Endodermal cell (in vitro differentiated cells): ENCODE measurements at regions not wholly inside any gene's neighbourhood (a gene's known extent, or its start where the extent isn't known, plus 50 kb on each side); places are given as distances from the start of the nearest gene placed in this dataset.

Experiments used
- DNase-seq: peaks from one replicate; pipeline ENCODE4 v3.0.0-alpha.2; 2017
- H3K27ac ChIP-seq: 2 replicates; pipeline ENCODE4 v1.5.1; 2013; ENCODE audit warnings: mild to moderate bottlenecking, low read depth, low read length, moderate library complexity
- H3K27me3 ChIP-seq: 2 replicates; pipeline ENCODE4 v1.6.1; 2013; ENCODE audit warnings: mild to moderate bottlenecking, low read length, moderate library complexity; ENCODE audit not compliant: insufficient read depth, control insufficient read depth, poor library complexity, severe bottlenecking
- H3K36me3 ChIP-seq: 2 replicates; pipeline ENCODE4 v1.7.0; 2013; ENCODE audit warnings: mild to moderate bottlenecking, low read length, moderate library complexity; ENCODE audit not compliant: control insufficient read depth, insufficient read depth
- H3K4me1 ChIP-seq: one replicate; pipeline ENCODE4 v1.7.0; 2013; ENCODE audit warnings: low read length; ENCODE audit not compliant: control insufficient read depth, insufficient read depth
- H3K4me3 ChIP-seq: 2 replicates; pipeline ENCODE4 v1.5.1; 2013; ENCODE audit warnings: mild to moderate bottlenecking, low read length, moderate library complexity
- H3K9ac ChIP-seq: 2 replicates; pipeline ENCODE4 v1.6.1; 2013; ENCODE audit warnings: mild to moderate bottlenecking, low read length, moderate library complexity; ENCODE audit not compliant: poor library complexity, severe bottlenecking; ENCODE audit errors: extremely low read depth
- H3K9me3 ChIP-seq: 2 replicates; pipeline ENCODE4 v1.6.1; 2013; ENCODE audit warnings: mild to moderate bottlenecking, low read length, moderate library complexity; ENCODE audit not compliant: control insufficient read depth
- H3K27ac Mint-ChIP-seq: 2 replicates; pipeline ENCODE4 v1.8.0; 2020; ENCODE audit warnings: mixed read lengths
- H3K27me3 Mint-ChIP-seq: 2 replicates; pipeline ENCODE4 v1.8.0; 2021; ENCODE audit warnings: mild to moderate bottlenecking, mixed read lengths; ENCODE audit not compliant: insufficient read depth
- H3K36me3 Mint-ChIP-seq: 2 replicates; pipeline ENCODE4 v1.8.0; 2020; ENCODE audit warnings: low read depth, mixed read lengths
- H3K4me1 Mint-ChIP-seq: 2 replicates; pipeline ENCODE4 v1.8.0; 2020; ENCODE audit warnings: mixed read lengths
- H3K4me3 Mint-ChIP-seq: 2 replicates; pipeline ENCODE4 v1.8.0; 2020; ENCODE audit warnings: mild to moderate bottlenecking, moderate library complexity, mixed read lengths
- H3K9me3 Mint-ChIP-seq: 2 replicates; pipeline ENCODE4 v1.8.0; 2020; ENCODE audit warnings: mild to moderate bottlenecking, mixed read lengths
- WGBS, 2 experiments: methylation state at CpG; one replicate each; pipeline versions ENCODE4 v1.1.5 to v1.1.7; 2013; ENCODE audit warnings: missing lambda C conversion rate in 2 of 2, mixed read lengths in 1 of 2; ENCODE audit not compliant: insufficient coverage in 1 of 2, insufficient read length in 1 of 2; 5-methylcytosine and 5-hydroxymethylcytosine counted together
- TF ChIP-seq, protein P1 (sequence below): fragments of 200-600 bp; sonication (generic); conservative IDR thresholded peaks from 2 replicates; pipeline ENCODE4 v1.5.0; 2021; ENCODE audit warnings: antibody characterized with exemption, mild to moderate bottlenecking

DNA sequence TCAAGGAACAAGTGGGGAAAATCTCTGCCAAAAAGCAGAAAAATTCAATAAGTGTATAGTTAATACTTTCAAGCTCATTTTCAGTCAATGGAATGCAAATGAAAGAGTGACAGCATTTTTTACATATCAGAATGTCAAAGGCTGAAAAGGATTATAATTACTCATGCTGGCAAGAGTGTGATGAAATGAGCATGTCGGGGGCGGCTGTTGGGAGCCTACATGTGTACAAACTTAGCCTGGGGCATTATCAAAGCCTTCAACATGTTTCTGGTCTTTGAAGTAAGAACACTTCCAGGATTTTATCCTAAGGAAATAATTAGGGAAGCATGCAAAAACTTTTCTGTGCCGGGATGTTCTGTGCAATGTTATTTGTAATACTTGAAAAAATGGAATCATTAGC lies 221.7 kb upstream of the LYZL1 start:
- Mint-ChIP-seq H3K9me3 (no peaks in the 10 kb centered on the region), H3K4me3 (no peak overlapping the region), H3K4me1 (peaks cover 41% of the 10 kb centered on the region), H3K27me3 (no peaks in the 10 kb centered on the region), H3K36me3 (no peaks in the 10 kb centered on the region), H3K27ac (no peak overlapping the region)
- Histone ChIP-seq H3K9me3 (no peaks in the 10 kb centered on the region), H3K27me3 (no peaks in the 10 kb centered on the region), H3K27ac (no peak overlapping the region), H3K4me3 (no peak overlapping the region), H3K9ac (no peak overlapping the region), H3K36me3 (no peaks in the 10 kb centered on the region), H3K4me1 (peaks cover 8% of the 10 kb centered on the region)
- 58 to 62% methylated on average over 2 to 3 of the region's 3 CpGs for WGBS, 2 experiments
- no peak for DNase-seq
- TF ChIP-seq, protein P1, sequence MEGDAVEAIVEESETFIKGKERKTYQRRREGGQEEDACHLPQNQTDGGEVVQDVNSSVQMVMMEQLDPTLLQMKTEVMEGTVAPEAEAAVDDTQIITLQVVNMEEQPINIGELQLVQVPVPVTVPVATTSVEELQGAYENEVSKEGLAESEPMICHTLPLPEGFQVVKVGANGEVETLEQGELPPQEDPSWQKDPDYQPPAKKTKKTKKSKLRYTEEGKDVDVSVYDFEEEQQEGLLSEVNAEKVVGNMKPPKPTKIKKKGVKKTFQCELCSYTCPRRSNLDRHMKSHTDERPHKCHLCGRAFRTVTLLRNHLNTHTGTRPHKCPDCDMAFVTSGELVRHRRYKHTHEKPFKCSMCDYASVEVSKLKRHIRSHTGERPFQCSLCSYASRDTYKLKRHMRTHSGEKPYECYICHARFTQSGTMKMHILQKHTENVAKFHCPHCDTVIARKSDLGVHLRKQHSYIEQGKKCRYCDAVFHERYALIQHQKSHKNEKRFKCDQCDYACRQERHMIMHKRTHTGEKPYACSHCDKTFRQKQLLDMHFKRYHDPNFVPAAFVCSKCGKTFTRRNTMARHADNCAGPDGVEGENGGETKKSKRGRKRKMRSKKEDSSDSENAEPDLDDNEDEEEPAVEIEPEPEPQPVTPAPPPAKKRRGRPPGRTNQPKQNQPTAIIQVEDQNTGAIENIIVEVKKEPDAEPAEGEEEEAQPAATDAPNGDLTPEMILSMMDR: no peak

DNA sequence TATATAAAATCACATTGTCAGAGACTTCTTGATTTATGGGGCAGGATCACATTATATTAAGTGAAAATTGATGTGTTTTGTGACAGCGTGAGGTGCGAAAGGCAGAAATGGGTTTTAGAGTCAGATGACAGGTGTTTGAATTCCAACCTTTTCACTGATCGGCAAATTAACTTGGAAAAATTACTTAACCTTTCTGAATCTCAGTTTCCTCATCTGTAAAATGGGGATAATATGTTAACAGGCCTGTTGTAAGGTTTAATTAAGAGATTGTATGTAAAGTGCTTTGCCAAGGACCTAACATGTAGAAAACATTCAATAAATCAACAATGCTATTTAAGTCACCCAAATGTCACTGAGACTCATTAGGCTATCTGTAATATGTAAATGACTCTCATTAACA lies 221.2 kb upstream of the LYZL1 start:
- H3K9me3 Mint-ChIP-seq: no peaks in the 10 kb centered on the region
- H3K4me1 ChIP-seq: peaks cover 8% of the 10 kb centered on the region

DNA sequence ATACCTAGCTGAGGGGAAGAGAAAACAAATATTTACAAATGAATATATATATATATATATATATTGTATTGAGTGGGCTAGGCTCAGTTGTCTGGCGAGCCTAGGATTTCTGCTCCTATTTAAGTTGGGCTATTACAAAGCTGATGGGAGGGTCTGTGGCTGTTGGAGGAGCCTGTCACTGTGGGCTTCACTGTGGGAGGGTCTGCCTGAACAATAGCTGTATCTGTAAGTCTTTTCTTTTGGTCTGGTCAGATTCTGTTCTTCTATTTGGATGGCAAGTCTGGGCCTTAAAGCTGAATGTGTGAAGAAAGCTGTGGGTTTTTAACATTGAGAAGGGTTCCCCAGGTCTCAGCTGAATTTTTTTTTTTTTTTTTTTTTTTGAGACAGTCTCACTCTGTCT lies 220.6 kb upstream of the LYZL1 start:
- Histone ChIP-seq H3K4me1 (peaks cover 8% of the 10 kb centered on the region), H3K27me3 (no peaks in the 10 kb centered on the region), H3K4me3 (peak overlapping the region; percentile 68), H3K9ac (peak overlapping the region; percentile 42), H3K9me3 (no peaks in the 10 kb centered on the region), H3K36me3 (no peaks in the 10 kb centered on the region), H3K27ac (peak overlapping the region; percentile 67)
- Mint-ChIP-seq H3K36me3 (no peaks in the 10 kb centered on the region), H3K4me3 (no peak overlapping the region), H3K4me1 (peaks cover 41% of the 10 kb centered on the region), H3K27ac (peak overlapping the region; percentile 90), H3K27me3 (no peaks in the 10 kb centered on the region), H3K9me3 (no peaks in the 10 kb centered on the region)
- TF ChIP-seq, protein P1: no peak
- DNase-seq: peak; percentile 61
- 40 to 48% methylated on average over 1 of the region's 1 CpG for WGBS, 2 experiments

More for the DNA sequence above, 221.2 kb upstream of the LYZL1 start:
- Mint-ChIP-seq H3K4me3 (no peak overlapping the region), H3K36me3 (no peaks in the 10 kb centered on the region), H3K27ac (no peak overlapping the region), H3K4me1 (peaks cover 41% of the 10 kb centered on the region), H3K27me3 (no peaks in the 10 kb centered on the region)
- WGBS, 2 experiments: 94% methylated on average over 3 of the region's 3 CpGs
- Histone ChIP-seq H3K27me3 (no peaks in the 10 kb centered on the region), H3K9ac (no peak overlapping the region), H3K27ac (no peak overlapping the region), H3K4me3 (no peak overlapping the region), H3K9me3 (no peaks in the 10 kb centered on the region), H3K36me3 (no peaks in the 10 kb centered on the region)
- TF ChIP-seq, protein P1: no peak
- no peak for DNase-seq
